HL-60 (cell line): ENCODE measurements at regions not wholly inside any gene's neighbourhood (a gene's known extent, or its start where the extent isn't known, plus 50 kb on each side); places are given as distances from the start of the nearest gene placed in this dataset.

Experiments used
- DNase-seq, 2 experiments: peaks; one replicate each; pipeline ENCODE4 v3.0.0-alpha.2; 2010 to 2020; ENCODE audit warnings: low read depth in 1 of 2, low spot score in 1 of 2
- H3K27ac ChIP-seq: fragments of 250-450 bp; sonication (Bioruptor Pico); replicated peaks from 2 replicates; pipeline ENCODE4 v1.5.1; 2020; ENCODE audit warnings: mild to moderate bottlenecking, moderate library complexity
- H3K27me3 ChIP-seq: fragments of 250-450 bp; sonication (Bioruptor Pico); 2 replicates; pipeline ENCODE4 v1.5.1; 2021; ENCODE audit warnings: mild to moderate bottlenecking, moderate library complexity; ENCODE audit not compliant: insufficient read depth, poor library complexity, severe bottlenecking
- H3K4me3 ChIP-seq: replicated peaks from 2 replicates; pipeline ENCODE4 v1.5.1; 2011; ENCODE audit warnings: mild to moderate bottlenecking, control low read depth, low read length; ENCODE audit not compliant: insufficient read depth
- GABPA ChIP-seq: IDR thresholded peaks from 2 replicates; pipeline ENCODE4 v1.6.1; 2012; ENCODE audit warnings: low read depth
- POLR2AphosphoS5 ChIP-seq: IDR thresholded peaks from 2 replicates; pipeline ENCODE4 v1.6.1; 2012; ENCODE audit warnings: low read depth
- REST ChIP-seq: IDR thresholded peaks from 2 replicates; pipeline ENCODE4 v1.6.1; 2012; ENCODE audit warnings: low read depth; ENCODE audit not compliant: insufficient replicate concordance
- SPI1 ChIP-seq: IDR thresholded peaks from 2 replicates; pipeline ENCODE4 v1.6.1; 2012; ENCODE audit warnings: low read depth, mild to moderate bottlenecking, borderline replicate concordance
- TF ChIP-seq, protein P1 (sequence below): IDR thresholded peaks from one replicate; pipeline ENCODE4 v1.5.1; 2011; ENCODE audit warnings: low read length, control low read depth, inconsistent platforms; ENCODE audit not compliant: insufficient read depth

GRCh38 chr2:221243771-221244170, 328.3 kb downstream of the EPHA4 start:
- TF ChIP-seq SPI1: no peak
- TF ChIP-seq, protein P1, sequence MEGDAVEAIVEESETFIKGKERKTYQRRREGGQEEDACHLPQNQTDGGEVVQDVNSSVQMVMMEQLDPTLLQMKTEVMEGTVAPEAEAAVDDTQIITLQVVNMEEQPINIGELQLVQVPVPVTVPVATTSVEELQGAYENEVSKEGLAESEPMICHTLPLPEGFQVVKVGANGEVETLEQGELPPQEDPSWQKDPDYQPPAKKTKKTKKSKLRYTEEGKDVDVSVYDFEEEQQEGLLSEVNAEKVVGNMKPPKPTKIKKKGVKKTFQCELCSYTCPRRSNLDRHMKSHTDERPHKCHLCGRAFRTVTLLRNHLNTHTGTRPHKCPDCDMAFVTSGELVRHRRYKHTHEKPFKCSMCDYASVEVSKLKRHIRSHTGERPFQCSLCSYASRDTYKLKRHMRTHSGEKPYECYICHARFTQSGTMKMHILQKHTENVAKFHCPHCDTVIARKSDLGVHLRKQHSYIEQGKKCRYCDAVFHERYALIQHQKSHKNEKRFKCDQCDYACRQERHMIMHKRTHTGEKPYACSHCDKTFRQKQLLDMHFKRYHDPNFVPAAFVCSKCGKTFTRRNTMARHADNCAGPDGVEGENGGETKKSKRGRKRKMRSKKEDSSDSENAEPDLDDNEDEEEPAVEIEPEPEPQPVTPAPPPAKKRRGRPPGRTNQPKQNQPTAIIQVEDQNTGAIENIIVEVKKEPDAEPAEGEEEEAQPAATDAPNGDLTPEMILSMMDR: no peak
- TF ChIP-seq GABPA: no peak
- no peak for TF ChIP-seq POLR2AphosphoS5
- no peak for TF ChIP-seq REST
- no peak overlapping the region for H3K27ac ChIP-seq
- no peak overlapping the region for H3K4me3 ChIP-seq
- H3K27me3 ChIP-seq: no peaks in the 10 kb centered on the region
- no peak for DNase-seq

- H3K27ac ChIP-seq: no peak overlapping the region
- H3K4me3 ChIP-seq: no peak overlapping the region
- no peak for TF ChIP-seq SPI1
- TF ChIP-seq REST: no peak
- TF ChIP-seq, protein P1: no peak
- no peak for TF ChIP-seq GABPA
- H3K27me3 ChIP-seq: no peaks in the 10 kb centered on the region
- no peak for DNase-seq
Measured at GRCh38 chr2:221245045-221245444, 327.1 kb downstream of the EPHA4 start.

GRCh38 chr2:221245772-221246171, 326.3 kb downstream of the EPHA4 start:
- no peak for DNase-seq
- Histone ChIP-seq H3K27me3 (no peaks in the 10 kb centered on the region), H3K27ac (no peak overlapping the region), H3K4me3 (no peak overlapping the region)
- TF ChIP-seq POLR2AphosphoS5 (no peak), GABPA (no peak), REST (no peak), SPI1 (no peak)
- TF ChIP-seq, protein P1: no peak
